K562 (cell line): ENCODE measurements at regions not wholly inside any gene's neighbourhood (a gene's known extent, or its start where the extent isn't known, plus 50 kb on each side); places are given as distances from the start of the nearest gene placed in this dataset.

Experiments
- ATAC-seq: fragments of 200-7000 bp; cut with Tn5 transposase; 3 replicates; pipeline ENCODE4 v1.9.1; 2020; ENCODE audit warnings: moderate library complexity
- BruUV-seq: library from RNA; stranded (reverse); fragments of 400-500 nt; replicated peaks from 2 replicates; lab custom pipeline; 2021; lab: Mats Ljungman, UMichigan
- CTCF ChIA-PET: fragments of 300-600 bp; formaldehyde crosslinking; extraction: SDS; loops from one replicate; lab custom pipeline; 2021; ENCODE audit warnings: low intra/inter-chr PET ratio; lab: Yijun Ruan, JAX
- POLR2A ChIA-PET: fragments of 300-600, 350-650 bp; sonication (Branson Sonifier 250); formaldehyde crosslinking; extraction: SDS; loops from one replicate; lab custom pipeline; 2021; ENCODE audit warnings: antibody characterized with exemption, inconsistent platforms; lab: Yijun Ruan, JAX
- DNase-seq, 4 experiments: peaks; one replicate each; pipeline versions ENCODE4 v3.0.0 to v3.0.0-alpha.2; 2011 to 2018; ENCODE audit warnings: low spot score in 3 of 4, mixed read lengths in 3 of 4; ENCODE audit errors: extremely low read depth in 1 of 4
- FAIRE-seq: peaks from 2 replicates; lab custom pipeline; 2011; peaks lifted over from hg19 to GRCh38; lab: Jason Lieb, UNC
- H2AFZ ChIP-seq: 2 replicates; pipeline ENCODE4 v1.6.0; 2011; ENCODE audit warnings: low read depth, low read length, control low read depth, inconsistent platforms
- H3K27ac ChIP-seq: fragments of 200-600 bp; 3 replicates; pipeline ENCODE4 v1.8.0; 2011; ENCODE audit warnings: low read depth, mild to moderate bottlenecking, control low read depth, inconsistent platforms, low read length, moderate library complexity, mixed read lengths; ENCODE audit errors: extremely low read depth
- H3K27me3 ChIP-seq, 2 experiments: fragments of 300-600 bp in 1 of 2; 2 replicates in 1 of 2; 3 replicates in 1 of 2; pipeline versions ENCODE4 v1.6.0 to v1.8.0; 2011; ENCODE audit warnings: inconsistent platforms in 2 of 2, low read length in 2 of 2, mild to moderate bottlenecking in 1 of 2, mixed read lengths in 1 of 2, moderate library complexity in 1 of 2; ENCODE audit not compliant: control insufficient read depth in 2 of 2, insufficient read depth in 2 of 2
- H3K36me3 ChIP-seq: fragments of 300-600 bp; 3 replicates; pipeline ENCODE4 v1.8.0; 2011; ENCODE audit warnings: mild to moderate bottlenecking, low read length, inconsistent platforms; ENCODE audit not compliant: control insufficient read depth, insufficient read depth
- H3K4me1 ChIP-seq, 2 experiments: fragments of 200-600 bp in 1 of 2; replicated peaks in 1 of 2; 2 replicates in 1 of 2; 3 replicates in 1 of 2; pipeline versions ENCODE4 v1.5.1 to v1.8.0; 2011; ENCODE audit warnings: inconsistent platforms in 2 of 2, low read length in 2 of 2, mild to moderate bottlenecking in 1 of 2, mixed read lengths in 1 of 2, moderate library complexity in 1 of 2; ENCODE audit not compliant: control insufficient read depth in 2 of 2, insufficient read depth in 2 of 2
- H3K4me2 ChIP-seq: 2 replicates; pipeline ENCODE4 v1.6.1; 2011; ENCODE audit warnings: low read length, control low read depth, inconsistent platforms, mixed read lengths; ENCODE audit not compliant: insufficient read depth
- H3K4me3 ChIP-seq: fragments of 200-600 bp; sonication (generic), shearing (Covaris generic); 2 replicates; pipeline ENCODE4 v1.5.1; 2016; ENCODE audit warnings: control low read depth, inconsistent platforms
- H3K79me2 ChIP-seq: fragments of 200-600 bp; 3 replicates; pipeline ENCODE4 v1.8.0; 2011; ENCODE audit warnings: low read length, inconsistent platforms; ENCODE audit not compliant: control insufficient read depth, insufficient read depth
- H3K9ac ChIP-seq, 2 experiments: 2 replicates each; pipeline versions ENCODE4 v1.6.0 to v1.6.1; 2011; ENCODE audit warnings: low read depth in 2 of 2, low read length in 2 of 2, control low read depth in 1 of 2, inconsistent platforms in 1 of 2, mild to moderate bottlenecking in 1 of 2, mixed read lengths in 1 of 2; ENCODE audit not compliant: insufficient read depth in 1 of 2
- H3K9me1 ChIP-seq: one replicate; pipeline ENCODE4 v1.6.0; 2011; ENCODE audit warnings: inconsistent platforms, mild to moderate bottlenecking, low read length, moderate library complexity; ENCODE audit not compliant: control insufficient read depth, insufficient read depth
- H3K9me3 ChIP-seq: replicated peaks from 2 replicates; pipeline ENCODE4 v1.5.1; 2011; ENCODE audit warnings: low read depth, low read length, inconsistent platforms; ENCODE audit not compliant: control insufficient read depth, insufficient read depth
- H4K20me1 ChIP-seq: replicated peaks from 2 replicates; pipeline ENCODE4 v1.6.1; 2011; ENCODE audit warnings: low read length, inconsistent platforms, mixed read lengths; ENCODE audit not compliant: control insufficient read depth, insufficient read depth
- ESRRA ChIP-seq: fragments of 450-650 bp; IDR thresholded peaks from 2 replicates; pipeline ENCODE4 v1.6.1; 2014; ENCODE audit warnings: low read depth, mild to moderate bottlenecking, moderate library complexity, borderline replicate concordance
- EWSR1 ChIP-seq: fragments of 450-650 bp; IDR thresholded peaks from 2 replicates; pipeline ENCODE4 v1.6.1; 2018; ENCODE audit warnings: borderline replicate concordance, mild to moderate bottlenecking, low read depth, moderate library complexity; ENCODE audit not compliant: partially characterized antibody
- IRF1 ChIP-seq: sonication (generic); formaldehyde crosslinking; IDR thresholded peaks from 2 replicates; pipeline ENCODE4 v1.8.0; 2022; ENCODE audit warnings: missing genetic modification reagents, mild to moderate bottlenecking, borderline replicate concordance
- MCM2 ChIP-seq: fragments of 450-650 bp; IDR thresholded peaks from 2 replicates; pipeline ENCODE4 v1.6.1; 2017; ENCODE audit warnings: low read depth, mild to moderate bottlenecking
- POLR2AphosphoS5 ChIP-seq: IDR thresholded peaks from 2 replicates; pipeline ENCODE4 v1.6.1; 2011; ENCODE audit warnings: mild to moderate bottlenecking, low read depth, low read length, moderate library complexity; ENCODE audit not compliant: control insufficient read depth, insufficient read depth
- PTBP1 ChIP-seq: fragments of 200-400 bp; formaldehyde crosslinking; IDR thresholded peaks from 2 replicates; pipeline ENCODE4 v1.6.1; 2017; ENCODE audit warnings: low read depth, low read length
- RBM39 ChIP-seq: fragments of 200-400 bp; formaldehyde crosslinking; optimal IDR thresholded peaks from 2 replicates; pipeline ENCODE3; 2018; ENCODE audit warnings: low read depth, low read length
- SMARCB1 ChIP-seq: IDR thresholded peaks from 2 replicates; pipeline ENCODE4 v1.6.1; 2011; ENCODE audit warnings: improper control_type of control experiment, low read depth; ENCODE audit not compliant: insufficient read length
- SPI1 ChIP-seq: IDR thresholded peaks from 2 replicates; pipeline ENCODE4 v1.6.1; 2011; ENCODE audit warnings: low read depth, low read length, control low read depth, borderline replicate concordance
- SRSF9 ChIP-seq: fragments of 200-400 bp; formaldehyde crosslinking; IDR thresholded peaks from 2 replicates; pipeline ENCODE4 v1.6.1; 2017; ENCODE audit warnings: low read depth, low read length, borderline replicate concordance
- ZNF318 ChIP-seq, 2 experiments: fragments of 450-650 bp; IDR thresholded peaks; 2 replicates each; pipeline ENCODE4 v1.6.1; 2016; ENCODE audit warnings: mild to moderate bottlenecking in 2 of 2, borderline replicate concordance in 1 of 2, low read depth in 1 of 2, moderate library complexity in 1 of 2
- ZNF507 ChIP-seq: conservative IDR thresholded peaks from 2 replicates; pipeline ENCODE4 v1.6.1; 2017; ENCODE audit warnings: missing genetic modification characterization, missing compliant biosample characterization
- WGBS: fragments of 100-300 bp; shearing (Covaris generic); methylation state at CpG from one replicate; pipeline ENCODE4 v1.1.6; 2016; ENCODE audit warnings: low coverage, mixed read lengths; ENCODE audit not compliant: insufficient coverage; ENCODE audit errors: missing lambda C conversion rate; 5-methylcytosine and 5-hydroxymethylcytosine counted together
- in situ Hi-C: fragments of 300-500 bp; cut with MboI; formaldehyde crosslinking; loops from 4 replicates; pipeline ENCODE4 v1.15.0; 2018; ENCODE audit warnings: inconsistent platforms, mixed read lengths
- intact Hi-C: fragments of 100-400 bp; cut with micrococcal nuclease; formaldehyde crosslinking; loops from 2 replicates; pipeline ENCODE4 v1.14.2; 2022

- Histone ChIP-seq H3K9ac (no peak overlapping the region), H3K4me2 (no peak overlapping the region), H3K9me3 (no peaks in the 10 kb centered on the region), H3K79me2 (no peaks in the 10 kb centered on the region), H3K27me3 (no peaks in the 10 kb centered on the region), H3K4me1 (no peaks in the 10 kb centered on the region), H3K9me1 (no peaks in the 10 kb centered on the region), H3K4me3 (no peak overlapping the region), H4K20me1 (no peaks in the 10 kb centered on the region), H2AFZ (no peak overlapping the region), H3K36me3 (no peaks in the 10 kb centered on the region), H3K27ac (no peak overlapping the region)
- CTCF ChIA-PET, result no interaction called here
- FAIRE-seq, result no peak
- POLR2A ChIA-PET, result no interaction called here
- BruUV-seq, result no TSS peak
- WGBS, result 0% methylated on average over 1 of the region's 1 CpG
- intact Hi-C loops (no loop called here), in situ Hi-C loops (no loop called here)
- no peak for DNase-seq
- no peak for ATAC-seq
- no peak for TF ChIP-seq ZNF318 (IDR thresholded peaks at IDR 0.05; ENCODE audit: borderline replicate concordance in 1 of 2, low read depth in 1 of 2)
- no peak for TF ChIP-seq ESRRA
- TF ChIP-seq IRF1, result no peak
- TF ChIP-seq SMARCB1, result no peak
- TF ChIP-seq EWSR1, result no peak
- TF ChIP-seq PTBP1, result no peak
- no peak for TF ChIP-seq ZNF507 (tag)
- no peak for TF ChIP-seq SPI1
- no peak for TF ChIP-seq POLR2AphosphoS5
- no peak for TF ChIP-seq MCM2
- no peak for TF ChIP-seq SRSF9
- no peak for TF ChIP-seq RBM39
Observed at GRCh38 chr4:82057990-82058544, 315.7 kb downstream of the HNRNPD start.
